ENCODE measurements at regions not wholly inside any gene's neighbourhood (a gene's known extent, or its start where the extent isn't known, plus 50 kb on each side); places are given as distances from the start of the nearest gene placed in this dataset.

- H3K27ac ChIP-seq (replicated peaks) = no peak overlapping the region
- no peak for TF ChIP-seq CTCF (IDR thresholded peaks at IDR 0.05; ENCODE audit: borderline replicate concordance)
- H3K4me1 ChIP-seq = peaks cover 44% of the 10 kb centered on the region
- no peak for DNase-seq
- no peak overlapping the region for H3K4me3 ChIP-seq
- no peaks in the 10 kb centered on the region for H3K9me3 ChIP-seq (replicated peaks)
- no peaks in the 10 kb centered on the region for H3K27me3 ChIP-seq (ENCODE audit: low read depth)
- intact Hi-C loops (cut with micrococcal nuclease) = no loop called here
- H3K36me3 ChIP-seq = no peaks in the 10 kb centered on the region
Observed at GRCh38 chr2:38441346-38441745, 64.3 kb upstream of the ATL2 start.

- no peaks in the 10 kb centered on the region for H3K36me3 ChIP-seq
- no peaks in the 10 kb centered on the region for H3K9me3 ChIP-seq (replicated peaks)
- TF ChIP-seq CTCF (IDR thresholded peaks at IDR 0.05; ENCODE audit: borderline replicate concordance) = no peak
- peaks cover 44% of the 10 kb centered on the region for H3K4me1 ChIP-seq
- H3K4me3 ChIP-seq = no peak overlapping the region
- no peaks in the 10 kb centered on the region for H3K27me3 ChIP-seq (ENCODE audit: low read depth)
- H3K27ac ChIP-seq (replicated peaks) = no peak overlapping the region
- no peak for DNase-seq
- intact Hi-C loops (cut with micrococcal nuclease) = no loop called here
Observed at GRCh38 chr2:38440655-38441054, 63.6 kb upstream of the ATL2 start.

- no peak for DNase-seq
- Histone ChIP-seq H3K36me3 (no peaks in the 10 kb centered on the region), H3K27me3 (ENCODE audit: low read depth) (no peaks in the 10 kb centered on the region), H3K4me3 (no peak overlapping the region), H3K4me1 (peaks cover 44% of the 10 kb centered on the region), H3K27ac (replicated peaks) (no peak overlapping the region), H3K9me3 (replicated peaks) (no peaks in the 10 kb centered on the region)
- no peak for TF ChIP-seq CTCF (IDR thresholded peaks at IDR 0.05; ENCODE audit: borderline replicate concordance)
- intact Hi-C loops (cut with micrococcal nuclease) = no loop called here
Observed at GRCh38 chr2:38439863-38440262, 62.8 kb upstream of the ATL2 start.

- Histone ChIP-seq H3K4me3 (no peak overlapping the region), H3K27ac (replicated peaks) (no peak overlapping the region), H3K36me3 (no peaks in the 10 kb centered on the region), H3K9me3 (replicated peaks) (no peaks in the 10 kb centered on the region), H3K27me3 (ENCODE audit: low read depth) (no peaks in the 10 kb centered on the region), H3K4me1 (peaks cover 44% of the 10 kb centered on the region)
- intact Hi-C loops (cut with micrococcal nuclease) = no loop called here
- DNase-seq = no peak
- TF ChIP-seq CTCF (IDR thresholded peaks at IDR 0.05; ENCODE audit: borderline replicate concordance) = no peak
Observed at GRCh38 chr2:38438883-38439612, 62.0 kb upstream of the ATL2 start.

- Histone ChIP-seq H3K9me3 (replicated peaks) (no peaks in the 10 kb centered on the region), H3K36me3 (no peaks in the 10 kb centered on the region), H3K27me3 (ENCODE audit: low read depth) (no peaks in the 10 kb centered on the region), H3K27ac (replicated peaks) (no peak overlapping the region), H3K4me3 (no peak overlapping the region), H3K4me1 (peaks cover 39% of the 10 kb centered on the region)
- no peak for TF ChIP-seq CTCF (IDR thresholded peaks at IDR 0.05; ENCODE audit: borderline replicate concordance)
- intact Hi-C loops (cut with micrococcal nuclease) = no loop called here
- DNase-seq = no peak
Observed at GRCh38 chr2:38438133-38438882, 61.2 kb upstream of the ATL2 start.

Measured in left ventricle myocardium inferior (tissue), 1 donor.